ENCODE measurements at regions not wholly inside any gene's neighbourhood (a gene's known extent, or its start where the extent isn't known, plus 50 kb on each side); places are given as distances from the start of the nearest gene placed in this dataset.

GRCh38 chr18:5639131-5639530, 95.3 kb upstream of the EPB41L3 start:
- TF ChIP-seq ZNF394 (tag by site-specific recombination; IDR thresholded peaks at IDR 0.05; ENCODE audit: borderline replicate concordance) (no peak), ZNF274 (IDR thresholded peaks at IDR 0.05; ENCODE audit: low read length) (no peak), ZNF274 (tag by site-specific recombination; IDR thresholded peaks at IDR 0.05; ENCODE audit: borderline replicate concordance) (no peak), CTCF (tag by site-specific recombination; IDR thresholded peaks at IDR 0.05) (no peak), ZNF580 (tag by site-specific recombination; IDR thresholded peaks at IDR 0.05) (no peak), ZNF280D (tag by site-specific recombination; IDR thresholded peaks at IDR 0.05) (no peak), PRDM10 (tag by site-specific recombination; IDR thresholded peaks at IDR 0.05) (no peak), KLF1 (tag by site-specific recombination; IDR thresholded peaks at IDR 0.05) (no peak), ZNF341 (tag by site-specific recombination; IDR thresholded peaks at IDR 0.05; ENCODE audit: low read depth) (no peak), ZNF768 (tag by site-specific recombination; IDR thresholded peaks at IDR 0.05) (no peak)
